Immature natural killer cell (primary cell): ENCODE measurements at regions not wholly inside any gene's neighbourhood (a gene's known extent, or its start where the extent isn't known, plus 50 kb on each side); places are given as distances from the start of the nearest gene placed in this dataset.
A peak's percentile ranks its signal among the peaks of the same experiment; 100 is the strongest.

Source experiments
- DNase-seq, 3 donors: peaks; one replicate each; pipeline ENCODE4 v3.0.0; 2022; ENCODE audit warnings: mixed read lengths in 1 of 3
- H3K27ac Mint-ChIP-seq, 6 donors: one replicate each; pipeline ENCODE4 v1.8.0; 2020; ENCODE audit warnings: mixed read lengths in 6 of 6, mild to moderate bottlenecking in 5 of 6, inconsistent platforms in 4 of 6, moderate library complexity in 3 of 6
- H3K27me3 Mint-ChIP-seq, 3 donors: one replicate each; pipeline ENCODE4 v1.8.0; 2020 to 2021; ENCODE audit warnings: low read depth in 3 of 3, mild to moderate bottlenecking in 3 of 3, mixed read lengths in 3 of 3, moderate library complexity in 3 of 3, inconsistent platforms in 1 of 3
- H3K36me3 Mint-ChIP-seq, 3 donors: one replicate each; pipeline ENCODE4 v1.8.0; 2020; ENCODE audit warnings: mixed read lengths in 3 of 3, inconsistent platforms in 2 of 3, mild to moderate bottlenecking in 2 of 3
- H3K4me1 Mint-ChIP-seq, 2 donors: one replicate each; pipeline ENCODE4 v1.8.0; 2020; ENCODE audit warnings: inconsistent platforms in 2 of 2, mild to moderate bottlenecking in 2 of 2, mixed read lengths in 2 of 2, moderate library complexity in 1 of 2
- H3K4me3 Mint-ChIP-seq, 5 donors: one replicate each; pipeline ENCODE4 v1.8.0; 2020; ENCODE audit warnings: mild to moderate bottlenecking in 5 of 5, mixed read lengths in 5 of 5, inconsistent platforms in 3 of 5, moderate library complexity in 3 of 5
- H3K9me3 Mint-ChIP-seq, 6 donors: one replicate each; pipeline ENCODE4 v1.8.0; 2020; ENCODE audit warnings: mild to moderate bottlenecking in 6 of 6, mixed read lengths in 6 of 6, inconsistent platforms in 4 of 6, moderate library complexity in 3 of 6

DNA sequence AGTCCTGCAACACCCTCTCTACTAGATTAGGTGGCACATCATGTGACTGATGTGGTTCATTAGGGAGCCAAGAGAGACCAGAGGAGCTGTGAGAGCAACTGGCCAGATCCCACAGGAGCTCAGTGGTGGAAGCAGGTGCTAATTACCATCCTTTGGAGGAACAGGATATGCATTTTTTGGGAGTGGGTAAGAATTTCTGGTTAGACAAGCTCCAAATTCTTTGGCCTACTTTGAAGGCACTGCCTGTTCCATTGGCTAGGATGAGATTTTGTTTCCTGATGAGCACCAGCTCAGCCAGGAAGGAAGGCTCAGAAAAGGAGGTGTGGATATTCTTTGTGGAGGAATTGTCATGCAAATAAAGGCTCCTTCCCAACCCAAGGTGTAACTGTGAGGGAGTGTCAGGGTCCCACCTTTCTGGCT is 130.3 kb upstream of the BMP2 start:
- Mint-ChIP-seq H3K4me3 (no peak overlapping the region), H3K27me3 (peaks cover 0 to 5% (median 0%) of the 10 kb centered on the region in 3 donors), H3K36me3 (no peaks in the 10 kb centered on the region), H3K9me3 (peaks cover 0 to 9% (median 2%) of the 10 kb centered on the region in 6 donors), H3K4me1 (peaks cover 20 to 21% of the 10 kb centered on the region in 2 donors), H3K27ac (peak overlapping the region in 1 of 6 donors; percentile 39)
- DNase-seq = no peak

GRCh38 chr20:6636209-6637159 is 131.0 kb upstream of the BMP2 start:
- no peak overlapping the region for H3K4me3 Mint-ChIP-seq
- no peak overlapping the region for H3K27ac Mint-ChIP-seq
- H3K36me3 Mint-ChIP-seq = no peaks in the 10 kb centered on the region
- H3K4me1 Mint-ChIP-seq = peaks cover 20 to 21% of the 10 kb centered on the region in 2 donors
- peaks cover 0 to 5% (median 0%) of the 10 kb centered on the region in 3 donors for H3K27me3 Mint-ChIP-seq
- peaks cover 0 to 7% (median 2%) of the 10 kb centered on the region in 6 donors for H3K9me3 Mint-ChIP-seq
- no peak for DNase-seq

GRCh38 chr20:6635034-6635736 is 132.3 kb upstream of the BMP2 start:
- Mint-ChIP-seq H3K27ac (peak overlapping the region; percentile 58 to 90 (median 82)), H3K4me3 (peak overlapping the region in 4 of 5 donors; percentile 43 to 57 (median 48)), H3K4me1 (peaks cover 12 to 18% of the 10 kb centered on the region in 2 donors), H3K36me3 (no peaks in the 10 kb centered on the region), H3K27me3 (peaks cover 0 to 5% (median 0%) of the 10 kb centered on the region in 3 donors), H3K9me3 (peaks cover 0 to 4% (median 2%) of the 10 kb centered on the region in 6 donors)
- DNase-seq = peak in 2 of 3 donors; percentile 18 to 26

GRCh38 chr20:6632187-6632586 is 135.3 kb upstream of the BMP2 start:
- Mint-ChIP-seq H3K4me1 (peaks cover 12 to 18% of the 10 kb centered on the region in 2 donors), H3K27me3 (peaks cover 0 to 3% (median 2%) of the 10 kb centered on the region in 3 donors)

DNA sequence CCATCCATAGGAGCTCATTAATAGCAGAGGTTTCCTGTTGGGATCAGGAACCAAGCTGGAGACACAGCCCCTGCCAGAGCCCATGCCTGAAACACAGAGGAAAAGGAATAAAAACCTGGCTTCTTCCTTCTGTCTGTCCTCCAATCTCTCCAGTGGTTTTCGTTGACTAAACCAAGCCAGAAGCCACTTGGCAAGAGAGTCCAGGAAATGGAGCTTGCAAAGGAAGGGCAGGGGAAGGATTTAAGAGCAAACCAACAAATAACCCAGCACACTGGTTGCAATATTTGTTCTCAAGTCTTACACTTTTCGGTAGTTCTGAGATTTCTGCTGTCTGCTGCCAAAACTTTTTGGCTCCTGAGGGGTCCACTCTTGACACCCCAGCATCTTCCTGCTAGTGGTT is 137.0 kb upstream of the BMP2 start:
- Mint-ChIP-seq H3K4me3 (no peak overlapping the region), H3K27me3 (peaks cover 0 to 4% (median 0%) of the 10 kb centered on the region in 3 donors), H3K36me3 (no peaks in the 10 kb centered on the region), H3K4me1 (peaks cover 6 to 8% of the 10 kb centered on the region in 2 donors), H3K27ac (no peak overlapping the region), H3K9me3 (peaks cover 0 to 7% (median 2%) of the 10 kb centered on the region in 6 donors)
- DNase-seq = no peak

More at GRCh38 chr20:6632187-6632586, 135.3 kb upstream of the BMP2 start:
- H3K4me3 Mint-ChIP-seq = no peak overlapping the region
- no peak for DNase-seq
- H3K36me3 Mint-ChIP-seq = no peaks in the 10 kb centered on the region
- peaks cover 0 to 4% (median 2%) of the 10 kb centered on the region in 6 donors for H3K9me3 Mint-ChIP-seq
- no peak overlapping the region for H3K27ac Mint-ChIP-seq

GRCh38 chr20:6629564-6629963 is 137.9 kb upstream of the BMP2 start:
- Mint-ChIP-seq H3K36me3 (no peaks in the 10 kb centered on the region), H3K4me1 (peaks cover 3 to 6% of the 10 kb centered on the region in 2 donors), H3K9me3 (peaks cover 0 to 7% (median 0%) of the 10 kb centered on the region in 6 donors), H3K27me3 (peaks cover 0 to 4% (median 0%) of the 10 kb centered on the region in 3 donors), H3K4me3 (no peak overlapping the region), H3K27ac (no peak overlapping the region)
- DNase-seq = no peak

DNA sequence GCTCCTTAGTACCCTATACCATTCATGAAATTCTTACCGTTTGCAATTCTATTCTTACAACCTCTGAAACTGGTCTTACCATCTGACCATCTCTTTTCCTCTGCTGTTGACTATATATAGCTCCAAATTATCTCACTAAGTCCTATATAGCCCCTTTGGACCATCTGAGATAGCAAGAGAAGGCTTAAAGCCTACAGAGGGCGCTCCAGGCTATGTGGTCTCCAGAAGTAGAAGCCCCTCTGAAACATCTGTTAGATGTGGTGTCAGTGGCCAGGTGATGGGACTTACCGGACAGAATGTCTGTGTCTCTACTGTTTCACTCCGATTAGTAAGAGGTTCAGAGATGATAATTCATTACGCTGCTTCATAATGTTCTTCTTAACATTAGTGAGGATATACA is 140.7 kb upstream of the BMP2 start:
- Mint-ChIP-seq H3K27ac (no peak overlapping the region), H3K27me3 (peaks cover 0 to 4% (median 0%) of the 10 kb centered on the region in 3 donors), H3K4me1 (peaks cover 27 to 33% of the 10 kb centered on the region in 2 donors), H3K9me3 (peaks cover 0 to 3% (median 0%) of the 10 kb centered on the region in 6 donors), H3K36me3 (no peaks in the 10 kb centered on the region), H3K4me3 (no peak overlapping the region)
- DNase-seq = no peak

GRCh38 chr20:6623989-6624388 is 143.5 kb upstream of the BMP2 start:
- Mint-ChIP-seq H3K27me3 (peaks cover 0 to 2% (median 0%) of the 10 kb centered on the region in 3 donors), H3K27ac (peak overlapping the region; percentile 61 to 89 (median 72)), H3K36me3 (peaks cover 0 to 3% (median 0%) of the 10 kb centered on the region in 3 donors), H3K4me1 (peaks cover 31 to 47% of the 10 kb centered on the region in 2 donors), H3K4me3 (peak overlapping the region; percentile 47 to 76 (median 54)), H3K9me3 (peaks cover 0 to 6% (median 0%) of the 10 kb centered on the region in 6 donors)
- peak; percentile 28 to 44 (median 31) for DNase-seq

GRCh38 chr20:6622041-6622440 is 145.4 kb upstream of the BMP2 start:
- no peak for DNase-seq
- Mint-ChIP-seq H3K27me3 (peaks cover 0 to 2% (median 0%) of the 10 kb centered on the region in 3 donors), H3K27ac (no peak overlapping the region), H3K36me3 (peaks cover 0 to 3% (median 0%) of the 10 kb centered on the region in 3 donors), H3K4me3 (no peak overlapping the region), H3K9me3 (peaks cover 0 to 6% (median 0%) of the 10 kb centered on the region in 6 donors), H3K4me1 (peaks cover 31 to 47% of the 10 kb centered on the region in 2 donors)

GRCh38 chr20:6618051-6618450 is 149.4 kb upstream of the BMP2 start:
- Mint-ChIP-seq H3K4me3 (no peak overlapping the region), H3K27me3 (no peaks in the 10 kb centered on the region), H3K4me1 (peaks cover 30 to 48% of the 10 kb centered on the region in 2 donors), H3K36me3 (peaks cover 0 to 3% (median 0%) of the 10 kb centered on the region in 3 donors), H3K9me3 (peaks cover 0 to 6% (median 0%) of the 10 kb centered on the region in 6 donors), H3K27ac (no peak overlapping the region)
- DNase-seq = no peak

GRCh38 chr20:6616421-6616820 is 151.1 kb upstream of the BMP2 start:
- Mint-ChIP-seq H3K4me1 (peaks cover 32 to 48% of the 10 kb centered on the region in 2 donors), H3K27me3 (no peaks in the 10 kb centered on the region), H3K4me3 (no peak overlapping the region), H3K27ac (no peak overlapping the region), H3K36me3 (peaks cover 0 to 3% (median 0%) of the 10 kb centered on the region in 3 donors), H3K9me3 (peaks cover 0 to 6% (median 0%) of the 10 kb centered on the region in 6 donors)
- DNase-seq = no peak

GRCh38 chr20:6614836-6615235 is 152.7 kb upstream of the BMP2 start:
- Mint-ChIP-seq H3K9me3 (peaks cover 0 to 4% (median 0%) of the 10 kb centered on the region in 6 donors), H3K36me3 (peaks cover 0 to 3% (median 0%) of the 10 kb centered on the region in 3 donors), H3K4me1 (peaks cover 28 to 39% of the 10 kb centered on the region in 2 donors), H3K4me3 (no peak overlapping the region), H3K27me3 (no peaks in the 10 kb centered on the region), H3K27ac (no peak overlapping the region)
- no peak for DNase-seq

GRCh38 chr20:6613280-6613861 is 154.1 kb upstream of the BMP2 start:
- no peaks in the 10 kb centered on the region for H3K27me3 Mint-ChIP-seq
- H3K9me3 Mint-ChIP-seq = peaks cover 0 to 4% (median 0%) of the 10 kb centered on the region in 6 donors
- H3K4me3 Mint-ChIP-seq = peak overlapping the region in 2 of 5 donors; percentile 4 to 39
- H3K27ac Mint-ChIP-seq = peak overlapping the region in 1 of 6 donors; percentile 23
- DNase-seq = no peak
- H3K4me1 Mint-ChIP-seq = peaks cover 28 to 38% of the 10 kb centered on the region in 2 donors
- H3K36me3 Mint-ChIP-seq = no peaks in the 10 kb centered on the region
